AG04450 (cell line): ENCODE measurements at regions not wholly inside any gene's neighbourhood (a gene's known extent, or its start where the extent isn't known, plus 50 kb on each side); places are given as distances from the start of the nearest gene placed in this dataset.
"Not testable (repeated sequence)": the region's sequence is repeated elsewhere in the genome, so short reads cannot be mapped to it uniquely, and the experiment has no call there.

Source experiments
- CTCF ChIA-PET: fragments of 300-600, 350-600 bp; formaldehyde crosslinking; extraction: SDS; loops from one replicate; lab custom pipeline; 2022; ENCODE audit warnings: antibody characterized with exemption, inconsistent platforms; lab: Charles Lee
- POLR2A ChIA-PET: fragments of 350-600 bp; formaldehyde crosslinking; extraction: SDS; loops from one replicate; lab custom pipeline; 2021; ENCODE audit warnings: antibody characterized with exemption, inconsistent platforms; lab: Yijun Ruan, JAX
- DNase-seq: peaks from one replicate; pipeline ENCODE4 v3.0.0-alpha.2; 2011; ENCODE audit warnings: low read depth, low spot score
- H3K27ac ChIP-seq: one replicate; pipeline ENCODE4 v1.5.1; 2012; ENCODE audit warnings: low read depth, low read length, control low read depth
- H3K27me3 ChIP-seq: one replicate; pipeline ENCODE4 v1.6.0; 2012; ENCODE audit warnings: low read length; ENCODE audit not compliant: control insufficient read depth, insufficient read depth
- H3K4me3 ChIP-seq: 2 replicates; pipeline ENCODE4 v1.5.1; 2011; ENCODE audit warnings: mild to moderate bottlenecking, low read depth, low read length, control low read depth
- H3K9me3 ChIP-seq: 2 replicates; pipeline ENCODE4 v1.5.1; 2012; ENCODE audit warnings: low read length; ENCODE audit not compliant: control insufficient read depth, insufficient read depth
- CTCF ChIP-seq: IDR thresholded peaks from 2 replicates; pipeline ENCODE4 v1.5.1; 2011; ENCODE audit warnings: low read depth, low read length, control low read depth, inconsistent platforms

GRCh38 chr5:101288633-101289032, 385.6 kb upstream of the ST8SIA4 start:
- ChIA-PET CTCF (no interaction called here), POLR2A (no interaction called here)
- H3K9me3 ChIP-seq, result peaks cover 3% of the 10 kb centered on the region; the same call in 1 of the 2 replicates
- no peaks in the 10 kb centered on the region for H3K27me3 ChIP-seq
- no peak for DNase-seq
- no peak overlapping the region for H3K4me3 ChIP-seq
- no peak for TF ChIP-seq CTCF
- H3K27ac ChIP-seq, result no peak overlapping the region

GRCh38 chr5:101284736-101285375, 381.8 kb upstream of the ST8SIA4 start:
- no peak for TF ChIP-seq CTCF
- Histone ChIP-seq H3K9me3 (peaks cover 3% of the 10 kb centered on the region; the same call in 1 of the 2 replicates), H3K27me3 (no peaks in the 10 kb centered on the region), H3K4me3 (no peak overlapping the region), H3K27ac (no peak overlapping the region)
- CTCF ChIA-PET, result no interaction called here
- no peak for DNase-seq
- POLR2A ChIA-PET, result no interaction called here

- CTCF ChIA-PET, H3K4me3 ChIP-seq, H3K9me3 ChIP-seq, DNase-seq, H3K27me3 ChIP-seq, H3K27ac ChIP-seq, POLR2A ChIA-PET: not testable (repeated sequence)
These were observed 380.9 kb upstream of the ST8SIA4 start for GRCh38 chr5:101283938-101284337.

GRCh38 chr5:101278917-101279316, 375.8 kb upstream of the ST8SIA4 start:
- Histone ChIP-seq H3K27ac (no peak overlapping the region), H3K4me3 (no peak overlapping the region), H3K9me3 (no peaks in the 10 kb centered on the region), H3K27me3 (no peaks in the 10 kb centered on the region)
- DNase-seq, result no peak
- TF ChIP-seq CTCF, result no peak
- POLR2A ChIA-PET, result no interaction called here
- CTCF ChIA-PET, result no interaction called here

- DNase-seq, result no peak
- no peak overlapping the region for H3K27ac ChIP-seq
- CTCF ChIA-PET, result no interaction called here
- no peaks in the 10 kb centered on the region for H3K9me3 ChIP-seq
- H3K27me3 ChIP-seq, result no peaks in the 10 kb centered on the region
- no peak for TF ChIP-seq CTCF
- POLR2A ChIA-PET, result no interaction called here
- no peak overlapping the region for H3K4me3 ChIP-seq
These were observed 375.1 kb upstream of the ST8SIA4 start for GRCh38 chr5:101278011-101278687.
